Uterus (tissue), 2 donors: ENCODE measurements at regions not wholly inside any gene's neighbourhood (a gene's known extent, or its start where the extent isn't known, plus 50 kb on each side); places are given as distances from the start of the nearest gene placed in this dataset.

Experiments used
- POLR2A ChIP-seq, 2 donors: fragments of 450-650 bp; IDR thresholded peaks; one replicate each; pipeline ENCODE4 v1.6.1; 2016; ENCODE audit warnings: antibody characterized with exemption in 2 of 2, mild to moderate bottlenecking in 1 of 2, moderate library complexity in 1 of 2
- TF ChIP-seq, protein P1 (sequence below), 4 experiments: fragments of 200-600 bp in 2 of 4; fragments of 450-650 bp in 2 of 4; sonication (generic) in 2 of 4; IDR thresholded peaks; one replicate each; pipeline ENCODE4 v1.5.1; 2016 to 2019; ENCODE audit warnings: antibody characterized with exemption in 4 of 4, mild to moderate bottlenecking in 2 of 4, moderate library complexity in 1 of 4

DNA sequence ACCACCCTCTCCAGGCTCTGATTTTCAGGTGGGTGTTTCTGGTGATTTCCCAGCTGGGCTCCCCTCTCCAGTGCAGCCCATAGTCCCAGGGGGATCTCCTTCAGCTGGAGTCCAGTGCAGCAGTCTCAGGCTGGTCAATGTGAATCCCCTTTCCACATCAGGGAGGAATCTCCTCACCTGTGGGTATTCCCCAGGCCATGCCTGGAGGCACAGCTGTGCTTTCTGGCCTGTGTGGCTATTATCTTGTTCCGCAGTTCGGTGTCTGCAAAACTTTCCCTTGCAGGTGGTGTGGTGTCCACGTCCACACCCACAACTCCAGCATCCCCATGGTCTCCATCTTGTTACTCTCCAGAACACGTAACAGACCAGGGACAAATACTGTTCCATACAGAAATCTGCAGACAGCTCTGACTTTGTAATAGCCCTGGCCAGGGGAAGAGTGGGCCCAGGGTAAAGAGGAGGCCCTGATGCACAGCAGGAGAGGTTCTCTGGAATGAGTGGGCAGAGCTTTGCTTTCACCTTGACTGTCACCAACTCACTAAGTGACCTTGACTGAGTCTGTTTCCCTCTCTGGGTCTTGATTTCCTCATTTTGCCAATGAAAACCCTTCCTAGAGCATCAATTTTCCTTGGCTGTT is 183.2 kb downstream of the CSNK2A3 start:
- TF ChIP-seq, protein P1, sequence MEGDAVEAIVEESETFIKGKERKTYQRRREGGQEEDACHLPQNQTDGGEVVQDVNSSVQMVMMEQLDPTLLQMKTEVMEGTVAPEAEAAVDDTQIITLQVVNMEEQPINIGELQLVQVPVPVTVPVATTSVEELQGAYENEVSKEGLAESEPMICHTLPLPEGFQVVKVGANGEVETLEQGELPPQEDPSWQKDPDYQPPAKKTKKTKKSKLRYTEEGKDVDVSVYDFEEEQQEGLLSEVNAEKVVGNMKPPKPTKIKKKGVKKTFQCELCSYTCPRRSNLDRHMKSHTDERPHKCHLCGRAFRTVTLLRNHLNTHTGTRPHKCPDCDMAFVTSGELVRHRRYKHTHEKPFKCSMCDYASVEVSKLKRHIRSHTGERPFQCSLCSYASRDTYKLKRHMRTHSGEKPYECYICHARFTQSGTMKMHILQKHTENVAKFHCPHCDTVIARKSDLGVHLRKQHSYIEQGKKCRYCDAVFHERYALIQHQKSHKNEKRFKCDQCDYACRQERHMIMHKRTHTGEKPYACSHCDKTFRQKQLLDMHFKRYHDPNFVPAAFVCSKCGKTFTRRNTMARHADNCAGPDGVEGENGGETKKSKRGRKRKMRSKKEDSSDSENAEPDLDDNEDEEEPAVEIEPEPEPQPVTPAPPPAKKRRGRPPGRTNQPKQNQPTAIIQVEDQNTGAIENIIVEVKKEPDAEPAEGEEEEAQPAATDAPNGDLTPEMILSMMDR (IDR thresholded peaks at IDR 0.05): no peak
- no peak for TF ChIP-seq POLR2A (IDR thresholded peaks at IDR 0.05)
